Neural progenitor cell (in vitro differentiated cells): ENCODE measurements at regions not wholly inside any gene's neighbourhood (a gene's known extent, or its start where the extent isn't known, plus 50 kb on each side); places are given as distances from the start of the nearest gene placed in this dataset.

Experiments used
- DNase-seq: peaks from one replicate; pipeline ENCODE4 v3.0.0-alpha.2; 2016; ENCODE audit warnings: low spot score
- H2AFZ ChIP-seq: fragments of 200-600 bp; sonication (generic); replicated peaks from 2 replicates; pipeline ENCODE4 v1.6.1; 2016; ENCODE audit warnings: antibody characterized with exemption
- H3F3A ChIP-seq: fragments of 200-600 bp; sonication (generic); 2 replicates; pipeline ENCODE4 v1.6.1; 2016; ENCODE audit warnings: antibody characterized with exemption, low read depth
- H3K27ac ChIP-seq: fragments of 200-600 bp; sonication (generic); 2 replicates; pipeline ENCODE4 v1.5.1; 2016; ENCODE audit warnings: mild to moderate bottlenecking
- H3K27me3 ChIP-seq: fragments of 200-600 bp; sonication (generic); 2 replicates; pipeline ENCODE4 v1.6.1; 2016; ENCODE audit warnings: mild to moderate bottlenecking, moderate library complexity
- H3K36me3 ChIP-seq: fragments of 200-600 bp; sonication (generic); 2 replicates; pipeline ENCODE4 v1.5.1; 2016
- H3K4me1 ChIP-seq: fragments of 200-600 bp; sonication (generic); 2 replicates; pipeline ENCODE4 v1.6.1; 2016; ENCODE audit warnings: mixed run types
- H3K4me2 ChIP-seq: fragments of 200-600 bp; sonication (generic); 2 replicates; pipeline ENCODE4 v1.6.1; 2016
- H3K4me3 ChIP-seq: fragments of 200-600 bp; sonication (generic); 2 replicates; pipeline ENCODE4 v1.5.1; 2016
- H3K79me2 ChIP-seq: fragments of 200-600 bp; sonication (generic); 2 replicates; pipeline ENCODE4 v1.6.1; 2016; ENCODE audit warnings: low read depth
- H3K9ac ChIP-seq: fragments of 200-600 bp; sonication (generic); 2 replicates; pipeline ENCODE4 v1.6.1; 2016
- H3K9me3 ChIP-seq: fragments of 200-600 bp; sonication (generic); 2 replicates; pipeline ENCODE4 v1.5.1; 2016; ENCODE audit warnings: low read depth
- H4K20me1 ChIP-seq: fragments of 200-600 bp; sonication (generic); 2 replicates; pipeline ENCODE4 v1.6.1; 2016; ENCODE audit warnings: low read depth
- H3K27ac Mint-ChIP-seq: 3 replicates; pipeline ENCODE4 v1.8.0; 2021; ENCODE audit warnings: mixed read lengths
- H3K27me3 Mint-ChIP-seq: 2 replicates; pipeline ENCODE4 v1.8.0; 2022; ENCODE audit warnings: low read depth, mild to moderate bottlenecking, inconsistent platforms, moderate library complexity, mixed read lengths; ENCODE audit not compliant: insufficient read depth
- H3K36me3 Mint-ChIP-seq: 3 replicates; pipeline ENCODE4 v1.8.0; 2021; ENCODE audit warnings: mixed read lengths
- H3K4me1 Mint-ChIP-seq: 3 replicates; pipeline ENCODE4 v1.8.0; 2021; ENCODE audit warnings: mixed read lengths
- H3K4me3 Mint-ChIP-seq: 3 replicates; pipeline ENCODE4 v1.8.0; 2021; ENCODE audit warnings: mild to moderate bottlenecking, moderate library complexity, mixed read lengths
- H3K9me3 Mint-ChIP-seq: 3 replicates; pipeline ENCODE4 v1.8.0; 2020; ENCODE audit warnings: mixed read lengths
- CTCF ChIP-seq: fragments of 200-600 bp; sonication (generic); IDR thresholded peaks from 2 replicates; pipeline ENCODE4 v1.5.1; 2017; ENCODE audit warnings: antibody characterized with exemption, mild to moderate bottlenecking
- EZH2 ChIP-seq: fragments of 200-600 bp; sonication (generic); IDR thresholded peaks from 2 replicates; pipeline ENCODE4 v1.6.1; 2017; ENCODE audit warnings: antibody characterized with exemption, mild to moderate bottlenecking, moderate library complexity
- EZH2phosphoT487 ChIP-seq: fragments of 200-600 bp; sonication (generic); IDR thresholded peaks from 2 replicates; pipeline ENCODE4 v1.6.1; 2017; ENCODE audit warnings: antibody characterized with exemption

- Histone ChIP-seq H3K9ac (no peak overlapping the region), H3K36me3 (no peaks in the 10 kb centered on the region), H3K27me3 (no peaks in the 10 kb centered on the region), H3K4me2 (no peak overlapping the region), H3K27ac (no peak overlapping the region), H2AFZ (no peak overlapping the region), H4K20me1 (no peaks in the 10 kb centered on the region), H3F3A (no peaks in the 10 kb centered on the region), H3K9me3 (no peaks in the 10 kb centered on the region), H3K4me3 (no peak overlapping the region), H3K79me2 (no peaks in the 10 kb centered on the region), H3K4me1 (no peaks in the 10 kb centered on the region)
- DNase-seq: no peak
- Mint-ChIP-seq H3K4me1 (peaks cover 2% of the 10 kb centered on the region), H3K4me3 (no peak overlapping the region), H3K27me3 (no peaks in the 10 kb centered on the region), H3K27ac (no peak overlapping the region), H3K9me3 (no peaks in the 10 kb centered on the region), H3K36me3 (no peaks in the 10 kb centered on the region)
- TF ChIP-seq EZH2 (no peak), EZH2phosphoT487 (no peak), CTCF (no peak)
Observed at GRCh38 chr1:168371477-168371876, 90.8 kb downstream of the TBX19 start.

- Histone ChIP-seq H3K4me3 (no peak overlapping the region), H2AFZ (no peak overlapping the region), H4K20me1 (no peaks in the 10 kb centered on the region), H3K79me2 (no peaks in the 10 kb centered on the region), H3K4me1 (no peaks in the 10 kb centered on the region), H3K27me3 (no peaks in the 10 kb centered on the region), H3F3A (no peaks in the 10 kb centered on the region), H3K4me2 (no peak overlapping the region), H3K9ac (no peak overlapping the region), H3K27ac (no peak overlapping the region), H3K36me3 (no peaks in the 10 kb centered on the region), H3K9me3 (no peaks in the 10 kb centered on the region)
- no peaks in the 10 kb centered on the region for H3K27me3 Mint-ChIP-seq
- TF ChIP-seq CTCF (no peak), EZH2 (no peak), EZH2phosphoT487 (no peak)
- no peak overlapping the region for H3K27ac Mint-ChIP-seq
- H3K9me3 Mint-ChIP-seq: no peaks in the 10 kb centered on the region
- no peak for DNase-seq
- H3K4me3 Mint-ChIP-seq: no peak overlapping the region
- peaks cover 2% of the 10 kb centered on the region for H3K4me1 Mint-ChIP-seq
- H3K36me3 Mint-ChIP-seq: no peaks in the 10 kb centered on the region
Observed at GRCh38 chr1:168370586-168370985, 89.9 kb downstream of the TBX19 start.

- Histone ChIP-seq H3K27me3 (no peaks in the 10 kb centered on the region), H3K4me2 (no peak overlapping the region), H3K4me1 (no peaks in the 10 kb centered on the region), H3K9me3 (no peaks in the 10 kb centered on the region), H3K4me3 (no peak overlapping the region), H3K27ac (no peak overlapping the region), H3K9ac (no peak overlapping the region), H3K36me3 (no peaks in the 10 kb centered on the region), H4K20me1 (no peaks in the 10 kb centered on the region), H2AFZ (no peak overlapping the region), H3K79me2 (no peaks in the 10 kb centered on the region), H3F3A (no peaks in the 10 kb centered on the region)
- Mint-ChIP-seq H3K27me3 (no peaks in the 10 kb centered on the region), H3K9me3 (no peaks in the 10 kb centered on the region), H3K36me3 (no peaks in the 10 kb centered on the region), H3K27ac (no peak overlapping the region), H3K4me1 (peaks cover 2% of the 10 kb centered on the region), H3K4me3 (no peak overlapping the region)
- no peak for TF ChIP-seq CTCF
- TF ChIP-seq EZH2: no peak
- TF ChIP-seq EZH2phosphoT487: no peak
- no peak for DNase-seq
Observed at GRCh38 chr1:168369655-168370054, 89.0 kb downstream of the TBX19 start.

- Mint-ChIP-seq H3K4me1 (peaks cover 1% of the 10 kb centered on the region), H3K4me3 (no peak overlapping the region), H3K36me3 (no peaks in the 10 kb centered on the region), H3K27ac (no peak overlapping the region), H3K27me3 (no peaks in the 10 kb centered on the region), H3K9me3 (no peaks in the 10 kb centered on the region)
- no peaks in the 10 kb centered on the region for H3K9me3 ChIP-seq
- H3K9ac ChIP-seq: no peak overlapping the region
- H3K27me3 ChIP-seq: no peaks in the 10 kb centered on the region
- H3K36me3 ChIP-seq: no peaks in the 10 kb centered on the region
- no peaks in the 10 kb centered on the region for H3K4me1 ChIP-seq
- H3K4me3 ChIP-seq: no peak overlapping the region
- no peak overlapping the region for H2AFZ ChIP-seq
- H3K79me2 ChIP-seq: no peaks in the 10 kb centered on the region
- H3K27ac ChIP-seq: no peak overlapping the region
- H4K20me1 ChIP-seq: no peaks in the 10 kb centered on the region
- TF ChIP-seq EZH2phosphoT487 (no peak), EZH2 (no peak), CTCF (no peak)
- H3K4me2 ChIP-seq: no peak overlapping the region
- H3F3A ChIP-seq: no peaks in the 10 kb centered on the region
- DNase-seq: no peak
Observed at GRCh38 chr1:168368131-168368530, 87.5 kb downstream of the TBX19 start.
